HEK293 (cell line): ENCODE measurements at regions not wholly inside any gene's neighbourhood (a gene's known extent, or its start where the extent isn't known, plus 50 kb on each side); places are given as distances from the start of the nearest gene placed in this dataset.

Experiments
- CTCF ChIP-seq: fragments of 450-650 bp; formaldehyde crosslinking; IDR thresholded peaks from 2 replicates; pipeline ENCODE4 v1.5.1; 2016; ENCODE audit warnings: missing biosample characterization, missing genetic modification characterization
- ZBTB26 ChIP-seq: fragments of 450-650 bp; formaldehyde crosslinking; optimal IDR thresholded peaks from 2 replicates; pipeline ENCODE3; 2016; ENCODE audit warnings: missing biosample characterization, mild to moderate bottlenecking, missing genetic modification characterization
- ZNF280D ChIP-seq: fragments of 450-650 bp; formaldehyde crosslinking; IDR thresholded peaks from 2 replicates; pipeline ENCODE4 v1.5.1; 2016; ENCODE audit warnings: missing biosample characterization, missing genetic modification characterization
- ZNF513 ChIP-seq: fragments of 450-650 bp; IDR thresholded peaks from 2 replicates; pipeline ENCODE4 v1.5.1; 2018; ENCODE audit warnings: missing biosample characterization, missing genetic modification characterization
- ZNF549 ChIP-seq: fragments of 450-650 bp; IDR thresholded peaks from 2 replicates; pipeline ENCODE4 v1.5.1; 2018; ENCODE audit warnings: missing biosample characterization, missing genetic modification characterization, mild to moderate bottlenecking, inconsistent platforms, moderate library complexity
- ZNF621 ChIP-seq: fragments of 450-650 bp; formaldehyde crosslinking; IDR thresholded peaks from 2 replicates; pipeline ENCODE4 v1.5.1; 2017; ENCODE audit warnings: missing biosample characterization, missing genetic modification characterization

- no peak for TF ChIP-seq ZBTB26 (tag by site-specific recombination)
- TF ChIP-seq ZNF513 (tag by site-specific recombination): no peak
- no peak for TF ChIP-seq ZNF621
- no peak for TF ChIP-seq ZNF549
- TF ChIP-seq ZNF280D: no peak
- TF ChIP-seq CTCF: no peak
Measured at GRCh38 chr1:104921525-104921924, 1171.8 kb downstream of the AMY1C start.
